ENCODE measurements at regions not wholly inside any gene's neighbourhood (a gene's known extent, or its start where the extent isn't known, plus 50 kb on each side); places are given as distances from the start of the nearest gene placed in this dataset.

DNA sequence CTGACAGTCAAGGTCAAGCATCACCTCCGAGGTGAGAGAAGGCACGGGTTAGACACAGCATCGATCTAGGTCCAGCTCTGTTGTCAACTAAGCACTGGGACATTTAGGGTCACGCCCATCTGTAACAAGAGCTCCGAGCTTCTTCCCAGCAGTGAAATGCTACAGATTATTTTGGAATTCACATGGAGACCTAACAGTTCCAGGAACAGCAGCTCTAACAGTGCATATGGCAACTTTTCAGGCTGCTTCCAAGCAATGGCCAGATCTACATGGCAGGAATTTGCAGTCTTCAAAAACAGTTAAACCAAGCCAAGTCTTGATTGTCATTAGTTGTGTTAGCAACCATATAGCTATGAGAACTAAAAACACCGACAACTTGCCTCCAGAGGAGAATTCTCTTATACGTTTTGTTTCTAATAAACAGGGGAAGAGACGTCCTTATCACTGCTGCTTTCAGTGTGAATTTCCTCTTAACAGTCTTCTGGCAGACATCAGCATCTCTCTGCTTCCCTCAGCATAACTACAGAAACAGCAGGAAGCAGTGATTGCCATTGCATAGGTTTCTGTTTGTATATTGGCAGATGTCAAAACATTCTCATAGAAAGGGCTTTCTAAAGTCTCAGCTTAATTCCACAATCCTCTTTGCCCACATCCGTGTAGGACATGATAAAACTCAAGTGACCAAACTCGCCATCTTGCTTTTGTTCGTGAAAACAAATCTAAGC is 242.1 kb upstream of the DAPK1 start:
- no peak for DNase-seq (ENCODE audit: extremely low read depth in 1 of 11, low read depth in 9 of 11, low spot score in 4 of 11)

DNA sequence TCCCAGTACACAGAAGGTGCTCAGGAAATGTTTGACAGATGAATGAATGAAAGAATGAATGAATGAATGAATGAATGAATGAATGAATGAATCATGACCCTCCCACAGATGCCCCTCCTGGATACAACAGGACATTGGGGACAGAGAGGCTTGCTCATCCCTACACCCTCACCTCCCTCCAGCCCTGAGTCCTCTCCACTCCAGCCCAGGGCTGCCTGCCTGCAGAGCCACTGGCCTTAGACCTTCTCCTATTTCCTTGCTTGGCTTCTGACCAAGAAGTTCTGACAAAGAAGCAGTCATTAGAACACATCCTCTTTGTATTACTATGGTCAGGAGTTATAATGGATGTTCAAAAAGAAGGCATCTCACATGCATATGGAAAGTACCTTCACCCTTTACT is 240.7 kb upstream of the DAPK1 start:
- no peak for DNase-seq (ENCODE audit: extremely low read depth in 1 of 11, low read depth in 9 of 11, low spot score in 4 of 11)

GRCh38 chr9:87259543-87260518 is 237.8 kb upstream of the DAPK1 start:
- peak in 3 of 11 donors; percentile 18 to 34 (median 30) for DNase-seq (ENCODE audit: extremely low read depth in 1 of 11, low read depth in 9 of 11, low spot score in 4 of 11)

- DNase-seq (ENCODE audit: extremely low read depth in 1 of 11, low read depth in 9 of 11, low spot score in 4 of 11) = no peak
Measured at GRCh38 chr9:87263291-87263690, 234.4 kb upstream of the DAPK1 start.

- DNase-seq (ENCODE audit: extremely low read depth in 1 of 11, low read depth in 9 of 11, low spot score in 4 of 11) = no peak
Measured at GRCh38 chr9:87266697-87267096, 231.0 kb upstream of the DAPK1 start.

- no peak for DNase-seq (ENCODE audit: extremely low read depth in 1 of 11, low read depth in 9 of 11, low spot score in 4 of 11)
Measured at GRCh38 chr9:87267251-87268070, 230.2 kb upstream of the DAPK1 start.

- DNase-seq (ENCODE audit: extremely low read depth in 1 of 11, low read depth in 9 of 11, low spot score in 4 of 11) = no peak
Measured at GRCh38 chr9:87269296-87270176, 228.1 kb upstream of the DAPK1 start.

- DNase-seq (ENCODE audit: extremely low read depth in 1 of 11, low read depth in 9 of 11, low spot score in 4 of 11) = peak in 3 of 11 donors; percentile 22 to 29 (median 28)
Measured at GRCh38 chr9:87270221-87270847, 227.3 kb upstream of the DAPK1 start.

DNA sequence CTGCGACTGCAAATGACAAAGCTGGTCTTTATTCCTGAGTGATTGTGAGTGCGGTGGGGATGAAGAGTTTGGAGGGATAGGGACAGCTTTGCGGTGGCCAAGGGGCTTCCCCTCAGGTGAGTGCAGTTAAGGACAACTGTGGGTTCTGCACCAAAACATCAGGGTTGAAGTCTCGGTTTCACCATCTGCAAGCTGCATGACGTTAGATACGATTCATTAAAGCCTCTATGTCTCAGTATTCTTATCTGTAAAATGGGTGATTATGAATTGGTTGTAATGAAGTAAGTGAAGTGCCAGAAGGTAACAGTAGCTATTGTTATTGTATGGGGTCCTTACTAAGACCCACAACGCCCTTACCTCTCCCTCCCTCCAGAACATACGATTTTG is 226.8 kb upstream of the DAPK1 start:
- no peak for DNase-seq (ENCODE audit: extremely low read depth in 1 of 11, low read depth in 9 of 11, low spot score in 4 of 11)

GRCh38 chr9:87271696-87272477 is 225.8 kb upstream of the DAPK1 start:
- no peak for DNase-seq (ENCODE audit: extremely low read depth in 1 of 11, low read depth in 9 of 11, low spot score in 4 of 11)

DNA sequence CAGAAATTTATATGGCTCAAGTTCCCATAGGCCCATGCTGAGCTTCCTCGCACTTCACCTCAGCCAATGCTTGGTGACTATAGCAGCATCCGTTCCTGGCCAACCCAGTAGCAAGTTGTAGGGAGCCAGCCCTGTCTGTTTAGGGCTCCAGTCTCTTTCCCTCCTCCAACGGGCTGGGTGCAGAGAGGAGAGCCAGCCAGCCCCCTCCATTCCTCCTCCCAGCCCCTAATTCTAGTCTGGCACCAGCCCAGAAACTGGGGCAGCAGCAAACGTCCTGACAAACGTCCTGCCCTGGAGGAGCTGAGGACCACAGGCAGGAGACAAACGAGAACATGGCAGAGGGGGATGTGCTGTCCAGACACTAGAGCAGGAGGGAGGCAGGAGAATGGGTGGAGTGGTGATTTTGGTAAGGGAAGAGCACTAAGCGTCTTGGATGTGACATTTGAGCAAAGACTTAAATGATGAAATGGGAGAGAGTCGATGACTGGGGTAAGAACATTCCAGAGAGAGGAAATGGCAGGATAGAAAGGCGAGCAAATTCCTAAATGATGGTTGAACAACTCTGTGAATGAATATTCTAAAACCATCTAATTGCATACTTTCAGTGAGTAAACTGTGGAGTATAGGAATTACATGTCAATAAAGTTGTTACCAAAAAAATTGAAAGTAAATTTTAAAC is 222.5 kb upstream of the DAPK1 start:
- no peak for DNase-seq (ENCODE audit: extremely low read depth in 1 of 11, low read depth in 9 of 11, low spot score in 4 of 11)

- no peak for DNase-seq (ENCODE audit: extremely low read depth in 1 of 11, low read depth in 9 of 11, low spot score in 4 of 11)
Measured at GRCh38 chr9:87276327-87276841, 221.3 kb upstream of the DAPK1 start.

DNA sequence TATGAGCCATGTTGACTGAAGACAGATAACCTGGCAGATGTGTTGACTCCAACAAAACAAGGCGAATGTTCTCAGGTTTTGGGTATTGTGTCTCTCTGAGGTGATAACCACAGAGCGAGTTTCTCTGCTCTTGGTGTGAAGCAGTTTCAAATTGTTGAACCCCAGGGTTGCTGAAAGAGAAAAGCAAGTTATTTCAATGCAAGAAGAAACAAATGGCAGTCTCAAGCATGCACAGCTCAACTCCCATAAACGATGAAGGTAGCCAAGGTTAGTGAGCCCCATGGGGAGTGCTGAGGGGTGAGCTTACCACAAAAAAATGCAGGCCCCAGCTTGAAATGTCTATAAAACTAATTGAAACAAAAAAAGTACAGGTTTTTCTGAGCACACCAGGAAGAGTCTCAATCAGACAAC is 220.8 kb upstream of the DAPK1 start:
- DNase-seq (ENCODE audit: extremely low read depth in 1 of 11, low read depth in 9 of 11, low spot score in 4 of 11) = no peak

DNA sequence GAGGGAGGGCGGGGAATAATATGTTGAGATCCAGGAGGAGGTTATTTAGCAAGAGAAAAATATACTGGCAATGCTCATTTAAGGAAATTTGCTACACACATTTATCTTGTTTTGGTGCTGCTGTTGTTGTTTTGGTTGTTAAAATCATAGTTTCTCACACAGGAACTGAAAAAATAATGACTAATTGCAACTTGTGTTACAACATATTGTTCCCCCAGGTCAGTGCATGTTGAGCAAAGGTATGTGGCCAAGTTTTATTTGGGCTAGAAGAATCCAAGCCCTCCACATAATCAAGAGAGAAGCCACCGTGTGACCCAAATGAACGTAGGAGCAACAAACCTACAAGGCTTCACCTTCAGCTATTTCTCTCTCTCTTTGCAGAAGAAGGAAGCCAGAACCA is 220.3 kb upstream of the DAPK1 start:
- no peak for DNase-seq (ENCODE audit: extremely low read depth in 1 of 11, low read depth in 9 of 11, low spot score in 4 of 11)

- DNase-seq (ENCODE audit: extremely low read depth in 1 of 11, low read depth in 9 of 11, low spot score in 4 of 11) = no peak
Measured at GRCh38 chr9:87278971-87279733, 218.5 kb upstream of the DAPK1 start.

DNA sequence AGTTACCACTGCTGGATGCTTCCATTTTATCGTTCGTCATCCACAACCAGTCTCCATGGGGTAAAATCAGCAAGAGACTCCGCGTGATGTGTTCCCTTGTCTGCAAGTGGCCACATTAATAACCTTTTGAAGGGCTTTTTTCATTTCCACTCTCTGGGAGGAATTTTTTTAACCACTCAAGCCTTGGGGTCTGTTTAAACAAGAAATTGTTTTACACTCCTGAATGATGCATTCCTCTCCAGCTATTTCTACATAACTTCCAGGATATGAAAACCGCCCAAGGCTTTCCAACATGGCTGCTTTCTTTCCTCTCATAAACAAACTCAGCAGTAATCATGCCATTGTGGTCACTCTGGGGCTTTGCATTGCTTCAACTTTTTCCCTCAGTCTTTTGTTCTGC is 217.2 kb upstream of the DAPK1 start:
- DNase-seq (ENCODE audit: extremely low read depth in 1 of 11, low read depth in 9 of 11, low spot score in 4 of 11) = no peak

All from renal cortex interstitium (tissue), 11 donors.